ENCODE measurements at regions not wholly inside any gene's neighbourhood (a gene's known extent, or its start where the extent isn't known, plus 50 kb on each side); places are given as distances from the start of the nearest gene placed in this dataset.

- DNase-seq (ENCODE audit: low read depth in 1 of 2, low spot score in 1 of 2), result no peak
- no peak overlapping the region for H3K27ac ChIP-seq (replicated peaks)
- no peak overlapping the region for H3K4me3 ChIP-seq (replicated peaks; ENCODE audit: insufficient read depth, low read length)
- TF ChIP-seq, protein P1, sequence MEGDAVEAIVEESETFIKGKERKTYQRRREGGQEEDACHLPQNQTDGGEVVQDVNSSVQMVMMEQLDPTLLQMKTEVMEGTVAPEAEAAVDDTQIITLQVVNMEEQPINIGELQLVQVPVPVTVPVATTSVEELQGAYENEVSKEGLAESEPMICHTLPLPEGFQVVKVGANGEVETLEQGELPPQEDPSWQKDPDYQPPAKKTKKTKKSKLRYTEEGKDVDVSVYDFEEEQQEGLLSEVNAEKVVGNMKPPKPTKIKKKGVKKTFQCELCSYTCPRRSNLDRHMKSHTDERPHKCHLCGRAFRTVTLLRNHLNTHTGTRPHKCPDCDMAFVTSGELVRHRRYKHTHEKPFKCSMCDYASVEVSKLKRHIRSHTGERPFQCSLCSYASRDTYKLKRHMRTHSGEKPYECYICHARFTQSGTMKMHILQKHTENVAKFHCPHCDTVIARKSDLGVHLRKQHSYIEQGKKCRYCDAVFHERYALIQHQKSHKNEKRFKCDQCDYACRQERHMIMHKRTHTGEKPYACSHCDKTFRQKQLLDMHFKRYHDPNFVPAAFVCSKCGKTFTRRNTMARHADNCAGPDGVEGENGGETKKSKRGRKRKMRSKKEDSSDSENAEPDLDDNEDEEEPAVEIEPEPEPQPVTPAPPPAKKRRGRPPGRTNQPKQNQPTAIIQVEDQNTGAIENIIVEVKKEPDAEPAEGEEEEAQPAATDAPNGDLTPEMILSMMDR (IDR thresholded peaks at IDR 0.05; ENCODE audit: insufficient read depth, low read length), result no peak
- TF ChIP-seq POLR2AphosphoS5 (IDR thresholded peaks at IDR 0.05; ENCODE audit: low read depth), result no peak
- no peak for TF ChIP-seq REST (IDR thresholded peaks at IDR 0.05; ENCODE audit: insufficient replicate concordance, low read depth)
- TF ChIP-seq SPI1 (IDR thresholded peaks at IDR 0.05; ENCODE audit: borderline replicate concordance, low read depth), result no peak
- no peak for TF ChIP-seq GABPA (IDR thresholded peaks at IDR 0.05; ENCODE audit: low read depth)
- no peaks in the 10 kb centered on the region for H3K27me3 ChIP-seq (ENCODE audit: insufficient read depth, poor library complexity, severe bottlenecking)
These were observed 1177.3 kb upstream of the MIR17HG start for GRCh38 chr13:90170208-90170607.

DNA sequence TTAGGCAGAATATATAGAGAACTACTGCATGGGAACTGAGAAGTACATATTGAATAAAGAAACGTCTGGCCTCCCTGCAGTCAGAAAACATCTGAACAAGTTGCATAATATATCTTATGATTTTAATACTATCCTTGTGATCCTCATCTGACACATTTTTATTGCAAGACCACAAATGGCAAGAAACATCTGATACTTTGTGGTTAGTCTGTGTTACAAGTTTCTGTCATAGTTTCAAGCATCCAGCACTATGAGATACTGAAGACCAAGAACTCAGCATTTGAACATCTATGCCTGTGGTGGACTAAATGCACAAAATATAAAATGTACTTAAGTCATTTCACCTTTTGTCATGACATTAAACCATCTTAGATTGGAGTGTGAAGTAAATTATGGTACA, 1175.8 kb upstream of the MIR17HG start:
- H3K27ac ChIP-seq (replicated peaks), result no peak overlapping the region
- TF ChIP-seq POLR2AphosphoS5 (IDR thresholded peaks at IDR 0.05; ENCODE audit: low read depth), result no peak
- TF ChIP-seq, protein P1 (IDR thresholded peaks at IDR 0.05; ENCODE audit: insufficient read depth, low read length), result no peak
- TF ChIP-seq REST (IDR thresholded peaks at IDR 0.05; ENCODE audit: insufficient replicate concordance, low read depth), result no peak
- TF ChIP-seq GABPA (IDR thresholded peaks at IDR 0.05; ENCODE audit: low read depth), result no peak
- no peak for TF ChIP-seq SPI1 (IDR thresholded peaks at IDR 0.05; ENCODE audit: borderline replicate concordance, low read depth)
- H3K4me3 ChIP-seq (replicated peaks; ENCODE audit: insufficient read depth, low read length), result no peak overlapping the region
- no peaks in the 10 kb centered on the region for H3K27me3 ChIP-seq (ENCODE audit: insufficient read depth, poor library complexity, severe bottlenecking)
- DNase-seq (ENCODE audit: low read depth in 1 of 2, low spot score in 1 of 2), result no peak

DNA sequence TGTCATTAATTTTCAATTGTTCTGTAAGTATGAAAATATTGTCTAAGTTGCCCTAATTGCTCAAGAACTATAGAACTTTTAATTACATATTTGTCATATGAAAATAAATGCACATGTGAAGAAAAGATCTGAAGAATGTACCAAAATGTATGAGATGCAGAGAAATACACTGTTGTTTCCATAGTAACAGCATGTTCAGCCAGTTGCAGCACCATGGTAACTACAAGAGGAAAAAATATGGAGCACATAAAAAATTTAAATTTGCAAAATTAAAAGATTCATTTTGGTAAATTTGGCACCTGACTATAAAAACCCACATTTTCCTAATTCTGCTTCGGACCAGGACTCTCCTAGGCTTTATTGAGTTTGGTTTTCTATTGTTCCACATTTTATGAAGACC, 1170.0 kb upstream of the MIR17HG start:
- H3K27me3 ChIP-seq (ENCODE audit: insufficient read depth, poor library complexity, severe bottlenecking), result no peaks in the 10 kb centered on the region
- no peak overlapping the region for H3K4me3 ChIP-seq (replicated peaks; ENCODE audit: insufficient read depth, low read length)
- DNase-seq (ENCODE audit: low read depth in 1 of 2, low spot score in 1 of 2), result no peak
- TF ChIP-seq GABPA (IDR thresholded peaks at IDR 0.05; ENCODE audit: low read depth), result no peak
- TF ChIP-seq POLR2AphosphoS5 (IDR thresholded peaks at IDR 0.05; ENCODE audit: low read depth), result no peak
- TF ChIP-seq, protein P1 (IDR thresholded peaks at IDR 0.05; ENCODE audit: insufficient read depth, low read length), result no peak
- no peak for TF ChIP-seq SPI1 (IDR thresholded peaks at IDR 0.05; ENCODE audit: borderline replicate concordance, low read depth)
- no peak for TF ChIP-seq REST (IDR thresholded peaks at IDR 0.05; ENCODE audit: insufficient replicate concordance, low read depth)
- H3K27ac ChIP-seq (replicated peaks), result no peak overlapping the region
